Endodermal cell (in vitro differentiated cells): ENCODE measurements at regions not wholly inside any gene's neighbourhood (a gene's known extent, or its start where the extent isn't known, plus 50 kb on each side); places are given as distances from the start of the nearest gene placed in this dataset.

Source experiments
- DNase-seq: peaks from one replicate; pipeline ENCODE4 v3.0.0-alpha.2; 2017
- H3K27ac ChIP-seq: 2 replicates; pipeline ENCODE4 v1.5.1; 2013; ENCODE audit warnings: mild to moderate bottlenecking, low read depth, low read length, moderate library complexity
- H3K27me3 ChIP-seq: 2 replicates; pipeline ENCODE4 v1.6.1; 2013; ENCODE audit warnings: mild to moderate bottlenecking, low read length, moderate library complexity; ENCODE audit not compliant: insufficient read depth, control insufficient read depth, poor library complexity, severe bottlenecking
- H3K36me3 ChIP-seq: 2 replicates; pipeline ENCODE4 v1.7.0; 2013; ENCODE audit warnings: mild to moderate bottlenecking, low read length, moderate library complexity; ENCODE audit not compliant: control insufficient read depth, insufficient read depth
- H3K4me1 ChIP-seq: one replicate; pipeline ENCODE4 v1.7.0; 2013; ENCODE audit warnings: low read length; ENCODE audit not compliant: control insufficient read depth, insufficient read depth
- H3K4me3 ChIP-seq: 2 replicates; pipeline ENCODE4 v1.5.1; 2013; ENCODE audit warnings: mild to moderate bottlenecking, low read length, moderate library complexity
- H3K9ac ChIP-seq: 2 replicates; pipeline ENCODE4 v1.6.1; 2013; ENCODE audit warnings: mild to moderate bottlenecking, low read length, moderate library complexity; ENCODE audit not compliant: poor library complexity, severe bottlenecking; ENCODE audit errors: extremely low read depth
- H3K9me3 ChIP-seq: 2 replicates; pipeline ENCODE4 v1.6.1; 2013; ENCODE audit warnings: mild to moderate bottlenecking, low read length, moderate library complexity; ENCODE audit not compliant: control insufficient read depth
- H3K27ac Mint-ChIP-seq: 2 replicates; pipeline ENCODE4 v1.8.0; 2020; ENCODE audit warnings: mixed read lengths
- H3K27me3 Mint-ChIP-seq: 2 replicates; pipeline ENCODE4 v1.8.0; 2021; ENCODE audit warnings: mild to moderate bottlenecking, mixed read lengths; ENCODE audit not compliant: insufficient read depth
- H3K36me3 Mint-ChIP-seq: 2 replicates; pipeline ENCODE4 v1.8.0; 2020; ENCODE audit warnings: low read depth, mixed read lengths
- H3K4me1 Mint-ChIP-seq: 2 replicates; pipeline ENCODE4 v1.8.0; 2020; ENCODE audit warnings: mixed read lengths
- H3K4me3 Mint-ChIP-seq: 2 replicates; pipeline ENCODE4 v1.8.0; 2020; ENCODE audit warnings: mild to moderate bottlenecking, moderate library complexity, mixed read lengths
- H3K9me3 Mint-ChIP-seq: 2 replicates; pipeline ENCODE4 v1.8.0; 2020; ENCODE audit warnings: mild to moderate bottlenecking, mixed read lengths
- CTCF ChIP-seq: fragments of 200-600 bp; sonication (generic); conservative IDR thresholded peaks from 2 replicates; pipeline ENCODE4 v1.5.0; 2021; ENCODE audit warnings: antibody characterized with exemption, mild to moderate bottlenecking
- WGBS, 2 experiments: methylation state at CpG; one replicate each; pipeline versions ENCODE4 v1.1.5 to v1.1.7; 2013; ENCODE audit warnings: missing lambda C conversion rate in 2 of 2, mixed read lengths in 1 of 2; ENCODE audit not compliant: insufficient coverage in 1 of 2, insufficient read length in 1 of 2; 5-methylcytosine and 5-hydroxymethylcytosine counted together

DNA sequence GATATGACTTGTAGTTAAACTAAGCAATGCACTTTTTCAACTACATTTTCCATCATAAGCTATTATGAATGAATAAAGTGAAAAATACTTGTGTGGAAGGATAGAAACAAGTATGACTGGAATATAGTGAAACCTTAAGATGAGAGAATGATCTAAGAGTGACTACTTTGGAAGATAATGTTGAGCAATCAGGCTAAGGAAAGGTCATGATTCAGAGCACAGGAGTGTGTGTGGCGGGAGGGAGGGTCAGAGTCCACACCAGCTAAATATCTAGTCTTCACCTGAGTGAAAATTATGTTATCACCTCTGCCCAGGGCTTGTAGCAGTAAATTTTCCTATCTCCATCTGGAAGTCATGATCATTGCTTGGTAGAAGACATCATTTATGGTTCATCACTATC lies 833.4 kb upstream of the ATXN8OS start:
- no peaks in the 10 kb centered on the region for H3K27me3 ChIP-seq
- H3K4me3 Mint-ChIP-seq, result no peak overlapping the region
- 93 to 100% methylated on average over 1 of the region's 1 CpG for WGBS, 2 experiments
- H3K36me3 ChIP-seq, result no peaks in the 10 kb centered on the region
- H3K9ac ChIP-seq, result no peak overlapping the region
- no peak overlapping the region for H3K27ac ChIP-seq
- no peaks in the 10 kb centered on the region for H3K9me3 Mint-ChIP-seq
- H3K4me1 ChIP-seq, result no peaks in the 10 kb centered on the region
- H3K4me3 ChIP-seq, result no peak overlapping the region
- H3K27me3 Mint-ChIP-seq, result no peaks in the 10 kb centered on the region
- no peaks in the 10 kb centered on the region for H3K9me3 ChIP-seq
- no peaks in the 10 kb centered on the region for H3K4me1 Mint-ChIP-seq
- no peaks in the 10 kb centered on the region for H3K36me3 Mint-ChIP-seq
- H3K27ac Mint-ChIP-seq, result no peak overlapping the region
- no peak for DNase-seq
- no peak for TF ChIP-seq CTCF

DNA sequence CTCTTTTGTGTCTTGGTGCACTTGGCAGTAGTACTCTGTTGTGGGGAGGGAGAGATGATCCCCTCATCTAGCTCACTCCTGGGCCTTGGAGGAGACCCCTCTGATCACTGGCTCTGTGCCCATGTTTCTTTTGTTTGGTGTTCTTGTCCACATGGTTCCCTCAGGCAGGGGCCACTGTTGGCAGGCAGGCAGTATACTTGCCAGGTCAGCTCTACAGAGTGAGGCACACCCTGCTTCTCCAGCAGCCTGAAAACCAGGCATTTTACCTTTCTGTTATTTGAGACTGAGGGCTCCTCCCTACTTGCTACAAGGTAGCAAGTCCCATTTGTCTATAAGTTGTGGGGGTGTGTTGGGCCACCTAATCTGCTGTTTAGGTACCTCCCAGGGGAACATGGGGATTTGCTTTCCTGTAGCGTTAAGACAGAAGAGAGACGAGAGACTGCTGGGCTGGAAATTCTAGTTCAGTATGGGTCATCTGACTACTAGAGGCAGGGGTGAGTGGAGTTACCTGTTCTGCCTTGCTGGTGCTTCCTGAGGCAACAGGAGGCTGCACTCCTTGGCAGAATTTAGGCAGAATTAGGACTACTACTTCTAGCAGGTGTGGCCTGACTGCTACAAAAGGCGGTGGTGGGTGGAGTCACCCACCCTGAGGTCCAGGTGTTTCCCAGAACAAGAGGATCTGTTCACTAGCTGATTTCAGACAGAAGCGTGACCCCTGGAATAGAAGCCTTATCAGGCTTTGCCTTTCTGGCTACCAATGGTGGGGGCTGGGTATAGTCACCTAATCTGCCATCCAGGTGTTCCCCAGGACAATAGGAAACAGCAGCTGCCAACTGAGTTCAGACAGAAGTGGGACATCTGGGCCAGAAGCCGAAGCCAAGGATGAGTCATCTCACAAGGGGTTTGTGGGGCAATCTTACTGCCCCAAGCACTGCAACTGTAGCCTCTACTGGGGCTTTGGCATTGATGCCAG lies 843.0 kb upstream of the ATXN8OS start:
- Mint-ChIP-seq H3K36me3 (no peaks in the 10 kb centered on the region), H3K4me3 (no peak overlapping the region), H3K27ac (peak overlapping the region; percentile 23), H3K9me3 (no peaks in the 10 kb centered on the region), H3K27me3 (no peaks in the 10 kb centered on the region), H3K4me1 (peaks cover 20% of the 10 kb centered on the region)
- no peak overlapping the region for H3K9ac ChIP-seq
- H3K4me3 ChIP-seq, result no peak overlapping the region
- no peaks in the 10 kb centered on the region for H3K36me3 ChIP-seq
- no peaks in the 10 kb centered on the region for H3K27me3 ChIP-seq
- no peak for DNase-seq
- no peaks in the 10 kb centered on the region for H3K9me3 ChIP-seq
- TF ChIP-seq CTCF, result no peak
- H3K27ac ChIP-seq, result no peak overlapping the region
- WGBS, 2 experiments, result 94 to 97% methylated on average over 5 of the region's 5 CpGs
- H3K4me1 ChIP-seq, result peaks cover 4% of the 10 kb centered on the region

DNA sequence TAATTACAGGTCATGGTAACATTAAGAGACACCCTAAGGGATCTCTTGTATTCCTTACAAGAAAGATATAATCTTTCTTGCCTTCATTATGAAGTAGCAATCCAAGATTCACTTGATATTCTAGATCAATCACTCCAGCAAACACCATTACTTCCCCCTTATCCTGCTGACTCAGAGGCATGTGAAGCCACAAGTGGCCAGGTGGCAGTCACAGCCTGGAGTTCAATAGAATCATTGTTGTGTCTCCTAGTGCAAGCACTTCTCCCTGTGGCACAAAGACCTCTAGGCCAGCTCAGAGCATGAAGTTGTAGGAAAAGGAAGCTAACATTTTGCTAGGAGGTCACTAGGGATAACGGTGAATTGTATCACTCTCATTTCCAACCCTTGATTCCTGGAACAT lies 864.3 kb upstream of the ATXN8OS start:
- Histone ChIP-seq H3K4me3 (no peak overlapping the region), H3K36me3 (no peaks in the 10 kb centered on the region), H3K9ac (no peak overlapping the region), H3K9me3 (no peaks in the 10 kb centered on the region), H3K4me1 (no peaks in the 10 kb centered on the region), H3K27me3 (no peaks in the 10 kb centered on the region), H3K27ac (no peak overlapping the region)
- 86 to 88% methylated on average over 1 of the region's 1 CpG for WGBS, 2 experiments
- H3K27me3 Mint-ChIP-seq, result no peaks in the 10 kb centered on the region
- no peak for DNase-seq
- H3K9me3 Mint-ChIP-seq, result no peaks in the 10 kb centered on the region
- no peaks in the 10 kb centered on the region for H3K4me1 Mint-ChIP-seq
- no peaks in the 10 kb centered on the region for H3K36me3 Mint-ChIP-seq
- no peak for TF ChIP-seq CTCF
- no peak overlapping the region for H3K4me3 Mint-ChIP-seq
- no peak overlapping the region for H3K27ac Mint-ChIP-seq
